ENCODE measurements at regions not wholly inside any gene's neighbourhood (a gene's known extent, or its start where the extent isn't known, plus 50 kb on each side); places are given as distances from the start of the nearest gene placed in this dataset.
A peak's percentile ranks its signal among the peaks of the same experiment; 100 is the strongest.

- TF ChIP-seq BATF2 (CRISPR knock-in tag; IDR thresholded peaks at IDR 0.05) (no peak), XBP1 (CRISPR knock-in tag; IDR thresholded peaks at IDR 0.05) (no peak), ZNF644 (CRISPR knock-in tag; IDR thresholded peaks at IDR 0.05; ENCODE audit: low read depth) (peak; percentile 72), FOSL2 (CRISPR knock-in tag; IDR thresholded peaks at IDR 0.05) (peak; percentile 89), NFE2L2 (IDR thresholded peaks at IDR 0.05; ENCODE audit: low read length) (peak; percentile 70), BCL6 (CRISPR knock-in tag; IDR thresholded peaks at IDR 0.05) (no peak), MAX (IDR thresholded peaks at IDR 0.05) (no peak), MAFF (IDR thresholded peaks at IDR 0.05; ENCODE audit: low read depth, low read length) (peak; percentile 60; the same call in 1 of the 2 replicates), NFE2 (CRISPR knock-in tag; IDR thresholded peaks at IDR 0.05) (peak; percentile 82; the same call in 1 of the 2 replicates), MEF2D (CRISPR knock-in tag; IDR thresholded peaks at IDR 0.05) (no peak), EZH2 (conservative IDR thresholded peaks at IDR 0.05; ENCODE audit: low read depth, low read length) (no peak), ZNF296 (CRISPR knock-in tag; conservative IDR thresholded peaks at IDR 0.05) (no peak), KLF15 (CRISPR knock-in tag; IDR thresholded peaks at IDR 0.05; ENCODE audit: borderline replicate concordance) (no peak), ZNF597 (CRISPR knock-in tag; IDR thresholded peaks at IDR 0.05) (no peak), ZBTB33 (CRISPR knock-in tag; IDR thresholded peaks at IDR 0.05) (0 out of 2 replicates have a peak, but pooled peaks have one; percentile 35), RELA (CRISPR knock-in tag; IDR thresholded peaks at IDR 0.05) (0 out of 2 replicates have a peak, but pooled peaks have one; percentile 20), ZNF513 (CRISPR knock-in tag; conservative IDR thresholded peaks at IDR 0.05) (no peak), MAFG (CRISPR knock-in tag; IDR thresholded peaks at IDR 0.05) (no peak), SP1 (IDR thresholded peaks at IDR 0.05) (no peak), SP1 (CRISPR knock-in tag; IDR thresholded peaks at IDR 0.05) (no peak), HDAC2 (CRISPR knock-in tag; IDR thresholded peaks at IDR 0.05) (no peak), GABPB1 (CRISPR knock-in tag; IDR thresholded peaks at IDR 0.05) (0 out of 2 replicates have a peak, but pooled peaks have one; percentile 5), ZNF280B (CRISPR knock-in tag; IDR thresholded peaks at IDR 0.05; ENCODE audit: borderline replicate concordance) (no peak), MAFK (conservative IDR thresholded peaks at IDR 0.05 in 1 of 2, IDR thresholded peaks at IDR 0.05 in 1 of 2; ENCODE audit: low read length in 2 of 2) (peak; percentile 64 to 70)
Observed at GRCh38 chr20:17835240-17835933, 133.2 kb downstream of the SNX5 start (continued).

All from HepG2 (cell line).